GM06990 (cell line): ENCODE measurements at regions not wholly inside any gene's neighbourhood (a gene's known extent, or its start where the extent isn't known, plus 50 kb on each side); places are given as distances from the start of the nearest gene placed in this dataset.

Experiments used
- DNase-seq: peaks from one replicate; pipeline ENCODE4 v3.0.0-alpha.2; 2011; ENCODE audit not compliant: insufficient read length; ENCODE audit errors: extremely low read depth
- H3K27me3 ChIP-seq: replicated peaks from 2 replicates; pipeline ENCODE4 v1.6.0; 2011; ENCODE audit warnings: low read length; ENCODE audit not compliant: control insufficient read depth, insufficient read depth
- H3K36me3 ChIP-seq: 2 replicates; pipeline ENCODE4 v1.5.1; 2011; ENCODE audit warnings: low read length; ENCODE audit not compliant: control insufficient read depth, insufficient read depth
- H3K4me3 ChIP-seq: replicated peaks from 2 replicates; pipeline ENCODE4 v1.5.1; 2011; ENCODE audit warnings: low read depth, mild to moderate bottlenecking, control low read depth, low read length
- CTCF ChIP-seq: IDR thresholded peaks from 2 replicates; pipeline ENCODE4 v1.5.1; 2011; ENCODE audit warnings: low read length, control low read depth, mild to moderate bottlenecking, inconsistent platforms; ENCODE audit not compliant: insufficient read depth, poor library complexity, severe bottlenecking

- DNase-seq: no peak
- no peaks in the 10 kb centered on the region for H3K27me3 ChIP-seq
- no peak for TF ChIP-seq CTCF
- H3K36me3 ChIP-seq: no peaks in the 10 kb centered on the region
- H3K4me3 ChIP-seq: no peak overlapping the region
These were observed 120.6 kb upstream of the ASTN2 start for GRCh38 chr9:117535434-117535833.

- H3K4me3 ChIP-seq: no peak overlapping the region
- H3K36me3 ChIP-seq: no peaks in the 10 kb centered on the region
- TF ChIP-seq CTCF: no peak
- DNase-seq: no peak
- no peaks in the 10 kb centered on the region for H3K27me3 ChIP-seq
These were observed 113.4 kb upstream of the ASTN2 start for GRCh38 chr9:117528225-117528624.

DNA sequence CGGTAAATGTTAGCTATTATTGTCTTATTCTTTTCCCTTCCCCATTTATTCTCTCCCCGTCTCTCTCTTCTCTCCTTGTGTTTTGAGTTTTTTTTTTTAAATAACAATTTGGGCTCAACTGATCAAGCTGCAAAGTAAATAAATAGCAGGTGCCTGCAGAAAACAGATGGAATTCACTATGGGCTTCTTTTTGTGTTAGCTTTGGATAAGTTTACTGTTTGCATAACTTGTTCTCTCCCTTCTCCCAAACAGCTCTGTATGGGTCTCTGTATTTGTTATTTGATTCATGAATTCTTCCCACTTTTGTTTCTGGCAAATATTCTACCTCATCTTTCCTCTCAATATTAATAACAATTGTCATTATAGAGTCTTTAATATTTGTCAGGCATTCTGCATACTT, 111.8 kb upstream of the ASTN2 start:
- no peak for TF ChIP-seq CTCF
- no peak for DNase-seq
- no peak overlapping the region for H3K4me3 ChIP-seq
- no peaks in the 10 kb centered on the region for H3K27me3 ChIP-seq
- no peaks in the 10 kb centered on the region for H3K36me3 ChIP-seq

DNA sequence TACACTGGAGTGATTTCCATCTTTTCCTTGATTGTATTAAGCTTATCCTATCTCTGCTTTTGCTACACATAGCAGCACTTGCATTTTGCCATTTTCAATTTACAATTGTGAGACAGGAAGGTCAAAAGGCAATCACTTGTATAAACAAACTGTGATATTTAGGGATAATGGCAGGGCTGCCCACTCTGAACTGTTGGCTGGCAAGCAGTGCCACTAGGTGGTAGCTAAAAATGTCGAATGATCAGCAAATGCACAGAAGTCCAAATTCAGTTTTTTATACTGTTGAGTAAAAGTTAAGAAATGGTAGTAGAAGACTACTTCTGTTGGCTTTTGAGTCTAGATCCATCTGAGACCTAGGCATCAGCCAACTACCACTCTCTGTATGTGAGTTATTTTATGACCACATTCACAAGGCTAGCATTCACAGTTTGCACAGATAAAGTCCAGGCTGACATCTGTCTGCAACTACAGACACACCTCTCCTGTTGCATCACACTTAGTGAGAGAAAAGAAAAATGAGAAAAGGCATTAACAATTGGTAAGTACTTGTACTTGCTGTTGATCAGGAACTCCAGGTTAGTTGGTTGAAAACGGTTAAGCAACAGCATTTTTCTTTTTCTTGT, 108.8 kb upstream of the ASTN2 start:
- Histone ChIP-seq H3K4me3 (no peak overlapping the region), H3K36me3 (no peaks in the 10 kb centered on the region), H3K27me3 (no peaks in the 10 kb centered on the region)
- no peak for TF ChIP-seq CTCF
- DNase-seq: no peak

DNA sequence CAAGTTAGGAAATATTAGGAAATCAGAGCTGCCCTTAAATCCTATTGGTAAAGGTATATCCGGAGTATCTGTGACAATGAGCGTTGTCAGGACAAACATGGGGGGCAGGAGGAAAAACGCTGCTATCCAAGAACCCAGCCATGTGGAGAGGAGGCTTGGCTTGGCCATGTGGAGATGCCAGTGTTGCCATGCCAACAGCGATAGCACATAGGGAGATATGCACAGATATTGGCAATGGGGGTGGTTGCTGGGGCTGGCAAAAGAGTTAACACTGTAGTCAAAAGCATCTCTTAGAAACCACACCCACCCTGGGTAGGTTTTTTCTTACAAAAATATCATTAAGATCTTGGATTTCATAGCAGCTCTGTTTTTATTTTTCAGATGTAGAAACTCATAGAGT, 106.4 kb upstream of the ASTN2 start:
- no peak overlapping the region for H3K4me3 ChIP-seq
- no peaks in the 10 kb centered on the region for H3K27me3 ChIP-seq
- TF ChIP-seq CTCF: no peak
- DNase-seq: no peak
- no peaks in the 10 kb centered on the region for H3K36me3 ChIP-seq
